GM18502 (cell line): ENCODE measurements at regions not wholly inside any gene's neighbourhood (a gene's known extent, or its start where the extent isn't known, plus 50 kb on each side); places are given as distances from the start of the nearest gene placed in this dataset.

Experiments used
- ATAC-seq: cut with Tn5 transposase; IDR thresholded peaks from one replicate; pipeline ENCODE4 v1.9.1; 2021; ENCODE audit warnings: mild to moderate bottlenecking; ENCODE audit not compliant: unreplicated experiment, poor library complexity

DNA sequence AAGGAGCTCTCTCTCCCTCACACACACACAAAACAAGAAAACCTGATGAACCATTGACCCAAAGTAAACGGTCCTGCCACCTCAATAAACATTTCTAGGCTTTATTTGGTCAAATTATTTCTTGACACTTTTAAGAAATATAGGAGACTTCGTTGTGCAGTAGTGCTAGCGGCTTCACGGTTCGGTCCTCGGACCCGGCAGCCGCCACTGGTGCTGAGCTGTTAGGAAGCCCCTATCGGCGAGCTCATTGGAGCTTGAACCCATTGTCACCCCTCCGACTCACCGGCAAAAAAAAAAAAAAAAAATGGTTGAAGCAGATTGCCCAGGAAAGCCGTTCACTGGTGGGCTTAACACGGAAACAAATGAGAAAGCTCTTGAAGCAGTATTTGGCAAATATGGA, 1695.6 kb upstream of the ACO1 start:
- ATAC-seq: no peak

DNA sequence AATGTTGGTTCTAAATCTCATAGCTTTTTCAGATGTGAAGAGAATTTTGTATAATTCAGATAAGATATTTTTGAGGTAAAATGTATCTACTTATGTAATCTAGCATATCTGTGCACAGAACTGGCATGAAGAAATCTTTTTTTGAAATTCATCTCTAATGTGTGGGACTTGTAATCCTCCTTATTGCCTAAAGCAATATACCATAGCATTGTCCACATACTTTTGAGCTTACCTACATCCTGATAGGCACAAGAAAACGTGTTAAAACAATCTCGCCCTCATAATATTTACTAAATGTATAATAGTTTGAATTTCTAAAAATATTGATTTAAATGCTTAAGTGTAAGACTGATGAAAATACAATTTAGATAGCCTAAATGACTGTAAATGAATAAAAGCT, 1686.5 kb upstream of the ACO1 start:
- ATAC-seq: no peak

DNA sequence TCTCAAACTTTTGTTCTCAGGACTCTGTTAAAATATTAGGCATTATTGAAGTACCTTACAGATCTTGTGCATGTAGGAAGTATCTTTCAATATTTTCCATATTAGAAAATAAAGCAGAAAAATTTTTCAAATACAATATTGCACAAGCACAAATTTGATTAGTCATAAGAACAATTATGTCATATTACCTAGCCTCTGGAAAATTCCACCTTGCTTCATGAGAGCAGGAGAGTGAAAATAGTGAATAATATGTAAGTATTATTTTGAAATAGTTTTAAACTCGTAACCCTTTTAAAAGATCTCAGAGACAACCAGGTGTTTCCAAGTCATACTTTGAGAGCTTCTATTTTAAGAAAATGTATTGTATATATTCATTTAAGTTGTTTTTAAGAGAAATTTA, 1672.9 kb upstream of the ACO1 start:
- ATAC-seq: no peak

DNA sequence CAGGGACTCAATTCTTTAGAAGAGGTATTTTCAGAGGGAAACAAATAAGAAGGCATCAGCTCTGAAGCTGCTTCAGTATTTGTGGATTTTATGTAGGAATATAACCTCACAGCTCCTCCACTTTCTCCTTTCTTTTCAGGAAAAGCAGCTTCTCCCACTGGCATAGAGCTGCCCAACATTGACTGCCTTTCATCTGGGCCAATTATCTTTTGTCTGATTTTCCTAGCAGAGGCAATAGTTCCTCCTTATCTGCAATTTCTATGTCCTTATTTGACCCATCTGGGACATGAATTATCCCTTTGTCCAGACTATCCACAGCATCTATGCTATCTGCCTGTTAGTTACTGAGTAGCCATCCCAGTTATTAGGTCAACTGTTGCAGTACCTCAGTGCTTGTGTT, 1671.2 kb upstream of the ACO1 start:
- no peak for ATAC-seq

GRCh38 chr9:30714389-30714788, 1670.1 kb upstream of the ACO1 start:
- ATAC-seq: no peak

DNA sequence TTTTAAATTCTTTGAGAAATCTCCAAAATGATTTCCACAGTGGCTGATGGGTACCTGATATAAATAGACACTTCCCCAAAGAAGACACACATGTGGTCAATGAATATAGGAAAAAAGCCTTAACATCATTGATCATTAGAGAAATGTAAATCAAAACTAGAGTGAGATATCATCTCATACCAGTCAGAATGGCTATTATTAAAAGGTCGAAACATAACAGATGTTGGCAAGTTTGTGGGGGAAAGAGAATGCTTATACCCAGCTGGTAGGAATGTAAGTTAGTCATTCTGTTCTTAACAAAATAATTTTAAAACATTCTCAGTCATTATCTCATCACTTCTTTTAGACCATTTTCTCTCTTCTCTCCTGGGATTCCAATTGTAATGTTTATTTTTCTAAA, 1666.0 kb upstream of the ACO1 start:
- ATAC-seq: no peak

DNA sequence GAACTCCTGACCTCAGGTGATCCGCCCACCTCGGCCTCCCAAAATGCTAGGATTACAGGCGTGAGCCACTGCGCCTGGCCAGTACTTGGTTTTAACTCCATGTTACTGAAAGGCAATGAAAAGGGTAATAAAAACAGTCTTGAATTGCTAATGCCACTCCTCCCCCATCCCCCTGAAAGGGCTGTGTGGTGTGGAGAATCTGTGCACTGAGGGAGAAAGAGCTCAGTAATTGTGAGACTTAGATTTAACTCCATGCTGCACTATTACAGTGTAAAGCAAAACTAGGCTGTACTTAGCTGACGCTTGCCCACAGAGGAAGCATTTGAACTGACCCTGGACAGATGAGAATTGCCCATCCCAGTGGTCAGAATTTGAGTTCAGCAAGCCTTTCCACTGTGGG, 1662.4 kb upstream of the ACO1 start:
- no peak for ATAC-seq

- no peak for ATAC-seq
These were observed 1660.8 kb upstream of the ACO1 start for GRCh38 chr9:30723656-30724055.

- ATAC-seq: no peak
These were observed 1652.4 kb upstream of the ACO1 start for GRCh38 chr9:30732060-30732459.

- ATAC-seq: no peak
These were observed 1639.6 kb upstream of the ACO1 start for GRCh38 chr9:30744871-30745270.

GRCh38 chr9:30746589-30746988, 1637.9 kb upstream of the ACO1 start:
- ATAC-seq: no peak

DNA sequence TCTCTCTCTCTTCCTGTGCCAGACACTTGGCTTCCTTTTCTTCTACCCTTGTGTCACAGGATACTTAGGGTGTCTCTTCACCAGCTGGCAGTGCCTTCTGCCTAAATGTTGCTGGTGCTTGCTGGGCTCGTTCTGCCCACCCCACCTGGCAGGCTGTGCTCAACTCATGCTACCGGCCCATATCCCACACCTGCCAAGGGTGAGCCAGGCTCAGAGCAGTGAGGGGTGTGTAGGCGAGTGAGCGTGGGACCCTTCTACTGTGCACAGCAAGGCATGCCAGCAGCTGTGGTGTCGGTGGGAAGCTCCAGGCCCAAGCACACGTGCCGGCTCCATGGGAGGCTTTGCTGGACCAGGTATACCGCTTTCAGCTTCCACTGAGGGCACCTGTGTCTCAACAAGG, 1626.7 kb upstream of the ACO1 start:
- no peak for ATAC-seq

GRCh38 chr9:30758726-30759446, 1625.6 kb upstream of the ACO1 start:
- no peak for ATAC-seq

GRCh38 chr9:30765318-30765717, 1619.1 kb upstream of the ACO1 start:
- ATAC-seq: no peak

DNA sequence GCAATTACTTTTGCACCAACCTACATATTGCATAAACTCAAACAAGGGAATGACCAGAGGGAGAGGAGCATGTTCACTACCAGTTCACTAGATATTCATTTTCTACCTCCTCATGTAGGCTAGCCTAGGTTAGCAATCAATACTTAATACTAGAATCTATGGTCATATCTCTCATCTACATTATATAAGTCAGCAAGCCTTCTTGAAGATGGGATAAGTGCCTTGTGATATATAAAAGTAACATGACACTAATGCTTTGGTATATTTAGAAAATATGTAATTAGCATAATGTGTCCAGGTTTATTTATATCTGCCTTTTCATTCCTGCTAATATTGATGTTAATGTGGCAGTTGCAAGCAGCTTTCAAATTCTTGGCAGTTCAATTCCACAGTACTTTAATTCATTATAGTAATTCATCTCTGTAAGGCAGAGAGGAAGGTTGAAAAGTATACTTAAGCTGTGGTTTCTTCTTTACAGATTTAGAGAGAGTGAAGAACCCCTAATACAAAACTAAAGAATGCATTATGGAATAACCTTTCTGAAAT, 1613.2 kb upstream of the ACO1 start:
- ATAC-seq: no peak

DNA sequence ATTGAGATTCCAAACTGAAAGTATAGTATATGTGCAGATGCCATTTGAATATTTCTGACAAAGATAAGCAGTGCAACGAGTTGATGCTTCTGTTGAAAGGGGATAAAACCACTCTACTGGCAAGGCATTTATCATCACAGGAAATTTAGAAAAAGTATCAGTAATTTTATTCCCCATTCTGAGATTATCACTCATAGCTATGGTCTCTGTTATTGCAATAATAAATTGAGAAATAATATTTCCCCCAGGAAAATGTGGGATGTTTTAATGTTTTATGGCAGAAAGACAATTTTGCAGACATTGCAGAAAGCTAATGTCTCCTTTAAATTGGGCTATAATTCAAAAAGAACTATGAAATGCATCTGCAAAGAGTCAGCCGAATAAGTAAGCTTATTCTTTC, 1612.7 kb upstream of the ACO1 start:
- ATAC-seq: no peak

DNA sequence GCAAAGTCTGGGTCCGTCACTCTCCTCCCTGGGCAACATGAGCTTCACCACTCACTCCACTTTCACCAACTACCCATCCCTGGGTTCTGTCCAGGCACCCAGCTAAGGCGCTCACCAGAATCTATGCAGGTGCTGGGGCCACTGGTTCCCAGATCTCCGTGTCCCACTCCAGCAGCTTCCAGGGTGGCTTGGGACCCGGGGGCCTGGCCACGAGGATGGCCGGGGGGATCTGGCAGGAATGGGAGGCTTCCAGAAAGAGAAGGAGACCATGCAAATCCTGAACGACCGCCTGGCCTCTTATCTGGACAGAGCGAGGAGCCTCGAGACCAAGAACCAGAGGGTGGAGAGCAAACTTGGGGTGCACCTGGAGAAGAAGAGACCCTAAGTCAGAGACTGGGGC, 1611.0 kb upstream of the ACO1 start:
- ATAC-seq: no peak

DNA sequence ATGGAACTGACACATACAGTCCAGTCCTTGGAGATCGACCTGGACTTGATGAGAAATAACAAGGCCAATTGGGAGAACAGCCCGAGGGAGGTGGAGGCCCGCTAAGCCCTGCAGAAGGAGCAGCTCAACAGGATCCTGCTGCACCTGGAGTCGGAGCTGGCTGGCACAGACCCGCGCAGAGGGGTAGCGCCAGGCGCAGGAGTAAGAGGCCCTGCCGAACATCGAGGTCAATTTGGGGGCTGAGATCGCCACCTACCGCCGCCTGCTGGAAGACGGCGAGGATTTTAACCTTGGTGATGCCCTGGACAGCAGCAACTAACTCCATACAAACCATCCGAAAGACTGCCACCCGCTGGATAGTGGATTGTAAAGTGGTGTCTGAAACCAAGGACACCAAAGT, 1610.1 kb upstream of the ACO1 start:
- ATAC-seq: no peak

- ATAC-seq: no peak
These were observed 1609.2 kb upstream of the ACO1 start for GRCh38 chr9:30775236-30775635.

DNA sequence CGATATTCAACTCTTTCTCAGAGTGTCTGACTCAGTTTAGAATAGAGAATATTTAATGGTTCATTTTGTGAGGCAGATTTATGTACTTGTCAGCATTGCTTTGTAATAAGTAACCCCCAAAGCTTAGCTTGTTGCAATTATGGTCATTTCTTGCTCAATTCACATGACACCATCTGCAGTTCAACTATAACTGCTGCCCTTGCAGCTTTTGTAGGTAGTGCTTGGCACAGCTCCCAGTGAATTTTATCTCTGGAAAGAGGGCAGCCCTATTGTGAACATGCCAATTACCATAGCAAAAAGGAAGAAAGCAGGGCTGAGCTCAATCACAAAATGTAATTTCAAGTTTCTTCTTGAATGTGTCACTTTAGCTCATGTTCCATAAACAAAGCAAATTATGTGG, 1587.7 kb upstream of the ACO1 start:
- ATAC-seq: no peak

DNA sequence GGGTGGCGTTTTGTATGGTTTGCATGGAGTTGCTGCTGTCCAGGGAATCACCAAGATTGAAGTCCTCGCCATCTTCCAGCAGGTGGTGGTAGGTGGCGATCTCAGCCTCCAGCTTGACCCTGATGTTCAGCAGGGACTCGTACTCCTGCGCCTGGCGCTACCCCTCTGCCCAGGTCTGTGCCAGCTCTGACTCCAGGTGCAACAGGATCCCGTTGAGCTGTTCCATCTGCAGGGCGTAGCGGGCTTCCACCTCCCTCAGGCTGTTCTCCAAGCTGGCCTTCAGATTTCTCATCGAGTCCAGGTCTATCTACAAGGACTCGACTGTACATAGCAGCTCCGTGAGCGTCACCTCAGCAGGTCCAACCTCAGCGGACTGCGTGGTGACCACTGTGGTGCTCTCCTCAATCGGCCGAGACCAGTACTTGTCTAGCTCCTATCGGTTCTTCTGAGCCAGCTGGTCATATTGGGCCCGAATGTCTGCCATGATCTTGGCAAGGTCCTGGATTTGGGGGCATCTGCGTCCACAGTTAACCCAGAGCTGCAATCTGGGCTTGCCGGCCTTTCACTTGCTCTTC, 1584.8 kb upstream of the ACO1 start:
- ATAC-seq: no peak

DNA sequence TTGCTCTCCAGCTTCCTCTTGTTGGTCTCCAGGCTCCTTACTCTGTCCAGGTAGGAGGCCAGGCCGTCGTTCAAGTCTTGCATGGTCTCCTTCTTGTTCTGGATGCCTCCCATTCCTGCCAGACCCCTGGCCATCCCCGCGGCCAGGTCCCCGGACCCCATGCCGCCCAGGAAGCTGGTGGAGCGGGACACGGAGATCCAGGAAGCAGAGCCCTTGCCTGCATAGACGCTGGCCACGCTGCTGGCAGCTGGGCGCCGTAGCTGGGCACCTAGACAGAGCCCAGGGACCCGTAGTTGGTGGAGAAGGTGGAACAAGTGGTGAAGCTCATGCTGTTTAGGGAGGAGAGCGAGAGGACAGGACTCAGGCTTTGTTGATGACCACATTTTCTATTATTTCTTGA, 1584.0 kb upstream of the ACO1 start:
- no peak for ATAC-seq
